Suppressor macrophage treated with lipopolysaccharide for 1 hour (primary cell): ENCODE measurements at regions not wholly inside any gene's neighbourhood (a gene's known extent, or its start where the extent isn't known, plus 50 kb on each side); places are given as distances from the start of the nearest gene placed in this dataset.

Experiments
- DNase-seq, 3 donors: peaks; one replicate each; pipeline ENCODE4 v3.0.0-alpha.2; 2020 to 2022

DNA sequence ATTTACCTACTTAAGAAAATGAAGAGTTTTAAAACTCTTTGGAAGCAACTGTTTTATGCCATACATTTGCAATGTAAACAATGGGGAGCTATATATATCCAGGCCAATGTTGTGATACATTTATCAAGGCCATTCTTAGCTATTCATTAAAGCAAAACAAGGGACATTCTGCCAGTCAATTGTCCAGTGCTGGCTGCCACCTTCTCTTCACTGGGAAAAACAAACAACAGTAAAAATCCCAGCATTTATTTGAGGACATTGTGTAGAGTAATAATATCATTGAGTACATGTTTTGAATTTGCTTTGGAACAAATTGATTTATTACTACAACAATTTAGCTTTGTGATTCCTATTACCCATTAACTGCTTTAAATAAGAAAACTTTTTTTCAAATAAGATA, 1107.4 kb downstream of the DTWD2 start:
- no peak for DNase-seq

DNA sequence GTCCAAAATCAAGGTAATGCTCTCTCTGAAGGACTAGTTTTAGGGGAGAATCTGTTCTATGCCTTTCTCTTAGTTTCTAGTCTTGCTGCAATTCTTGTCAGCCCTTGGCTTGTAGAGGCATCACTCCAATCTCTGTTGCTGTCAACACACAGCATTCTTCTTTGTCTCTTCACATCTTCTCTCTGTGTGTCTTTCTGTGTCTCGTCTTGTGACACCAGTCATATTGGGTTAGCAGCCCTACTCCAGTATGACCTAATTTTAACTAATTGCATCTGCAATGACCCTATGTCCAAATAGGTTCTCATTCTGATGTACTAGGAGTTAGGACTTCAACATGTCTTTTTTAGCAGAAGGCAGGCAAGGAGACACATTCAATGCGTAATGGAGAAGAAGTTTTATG, 1110.6 kb downstream of the DTWD2 start:
- no peak for DNase-seq

DNA sequence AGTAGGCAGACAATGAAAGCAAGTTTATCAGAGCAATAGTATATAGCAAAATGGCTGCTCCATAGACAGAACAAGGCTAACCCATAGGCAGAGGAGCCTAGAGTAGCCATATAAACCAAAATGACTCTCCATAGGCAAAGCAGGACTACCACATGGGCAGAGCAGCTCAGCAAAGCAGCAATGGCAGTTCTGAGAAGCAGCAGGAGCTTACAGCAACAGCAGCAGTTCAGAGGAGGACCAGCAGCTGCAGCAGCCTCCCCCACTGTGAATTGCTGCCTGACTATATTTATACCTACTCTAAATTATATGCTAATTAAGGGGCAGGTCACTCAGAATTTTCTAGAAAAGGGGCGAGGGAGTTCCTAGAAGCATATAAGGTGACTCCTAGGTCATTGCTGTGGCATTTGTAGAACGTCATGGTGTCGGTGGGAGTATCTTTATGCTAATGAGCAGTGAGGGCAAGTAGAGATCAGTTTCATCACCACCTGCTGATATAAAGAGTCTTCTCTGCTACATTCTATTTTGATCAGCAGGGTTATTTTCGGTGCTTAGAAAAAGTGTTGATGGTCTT, 1115.5 kb downstream of the DTWD2 start:
- no peak for DNase-seq

DNA sequence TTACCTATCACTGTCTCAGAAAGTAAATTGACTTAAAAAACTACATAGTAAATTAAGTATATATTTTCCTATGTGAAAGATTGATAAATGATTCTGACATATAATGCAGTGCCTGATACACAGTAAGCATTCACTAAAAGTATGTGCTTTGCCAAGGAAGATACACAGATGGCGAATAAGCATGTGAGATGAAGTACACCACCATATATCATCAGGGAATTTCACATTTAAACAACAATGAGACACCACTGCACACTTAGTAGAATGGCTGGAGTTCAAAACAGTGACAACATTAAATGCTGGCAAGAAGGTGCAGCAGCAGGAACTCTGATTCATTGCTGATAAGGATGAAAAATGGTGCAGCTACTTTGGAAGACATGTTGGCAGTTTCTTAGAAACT, 1118.8 kb downstream of the DTWD2 start:
- DNase-seq: no peak

DNA sequence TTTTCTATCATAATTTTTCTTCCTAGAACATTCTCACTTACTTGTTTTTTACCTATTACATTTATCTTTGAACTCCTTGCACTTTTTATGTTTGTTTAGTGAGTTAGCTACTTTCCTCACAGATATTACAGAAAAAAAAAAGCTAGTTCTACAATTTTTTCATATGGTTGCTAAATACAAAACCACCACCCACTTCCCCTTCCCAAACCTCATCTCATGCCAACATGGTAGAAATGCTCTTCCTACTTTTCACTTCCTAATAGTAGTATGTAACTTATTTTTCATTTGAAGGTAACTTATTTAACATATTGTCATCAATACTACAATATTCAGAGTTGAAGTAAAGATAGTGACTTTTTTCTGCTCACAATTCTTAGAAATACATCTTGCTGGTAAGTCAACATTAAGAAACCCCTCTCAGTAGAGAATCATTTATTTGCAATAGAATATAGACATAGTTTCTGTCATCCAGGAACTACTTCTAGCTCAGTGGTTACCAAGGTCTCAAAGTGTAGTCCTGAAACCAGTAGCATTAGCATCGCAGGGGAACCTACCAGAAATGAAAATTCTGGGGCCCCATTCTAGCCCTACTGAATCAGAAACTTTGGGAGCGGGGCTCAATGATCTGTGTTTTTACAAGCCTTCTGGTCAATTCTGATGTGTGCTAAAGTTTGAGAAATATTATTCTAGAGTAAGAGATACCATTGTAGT, 1124.6 kb downstream of the DTWD2 start:
- DNase-seq: peak; percentile 57 to 71 (median 67)

DNA sequence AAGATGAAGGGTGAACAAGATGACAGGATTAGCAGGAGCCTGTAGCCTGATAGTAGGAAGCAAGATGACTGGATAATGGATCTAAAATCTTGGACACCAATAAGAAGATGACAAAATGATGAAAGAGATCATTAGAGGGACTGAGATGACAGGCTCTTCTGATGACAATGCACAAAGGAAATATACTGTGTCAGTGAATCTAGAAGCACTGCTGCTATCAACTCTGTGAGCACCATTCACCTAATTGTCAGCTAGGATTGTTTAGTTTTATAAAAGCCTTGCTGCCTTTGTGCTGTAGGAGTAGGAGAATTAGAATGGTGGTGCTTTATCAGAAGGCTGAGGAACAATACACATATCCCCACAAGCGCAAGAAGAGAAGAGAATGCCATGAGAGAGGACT, 1127.8 kb downstream of the DTWD2 start:
- DNase-seq: no peak

DNA sequence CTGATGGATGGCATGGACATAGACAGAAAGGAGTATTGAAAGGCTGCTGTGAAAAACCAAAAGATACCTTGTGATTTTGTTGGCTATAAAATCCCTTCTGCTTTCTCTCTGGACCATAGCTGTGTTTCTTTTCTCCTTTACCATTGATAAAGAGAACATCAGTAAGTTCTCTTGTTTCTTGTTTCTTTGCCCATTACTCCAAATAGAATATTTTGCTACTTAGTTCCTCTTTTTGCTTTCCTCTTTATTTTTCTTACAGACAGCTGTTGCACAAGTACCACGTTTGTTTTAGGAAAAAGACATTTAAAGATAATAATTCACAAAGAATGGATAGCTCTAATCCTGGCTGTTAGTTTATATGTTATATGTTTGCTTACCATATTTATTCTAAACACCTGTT, 1129.2 kb downstream of the DTWD2 start:
- peak; percentile 4 to 51 (median 49) for DNase-seq

DNA sequence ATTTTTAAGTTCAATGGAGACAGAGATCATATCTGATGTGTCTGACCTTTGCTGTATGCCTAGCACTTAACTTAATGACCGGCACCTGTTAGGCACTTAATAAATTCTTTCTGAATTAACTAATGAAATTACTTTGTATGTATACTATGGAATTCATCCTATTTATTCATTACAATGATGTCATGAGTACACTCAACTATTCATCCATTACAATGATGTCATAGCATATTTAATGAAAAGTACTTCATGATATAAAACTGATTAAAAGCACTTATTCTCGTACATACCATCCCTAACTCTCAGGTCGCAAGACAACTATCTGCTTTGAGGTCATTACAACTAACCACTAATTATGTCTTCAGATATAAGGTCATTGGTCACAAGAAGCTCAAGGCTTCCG, 1131.6 kb downstream of the DTWD2 start:
- no peak for DNase-seq

DNA sequence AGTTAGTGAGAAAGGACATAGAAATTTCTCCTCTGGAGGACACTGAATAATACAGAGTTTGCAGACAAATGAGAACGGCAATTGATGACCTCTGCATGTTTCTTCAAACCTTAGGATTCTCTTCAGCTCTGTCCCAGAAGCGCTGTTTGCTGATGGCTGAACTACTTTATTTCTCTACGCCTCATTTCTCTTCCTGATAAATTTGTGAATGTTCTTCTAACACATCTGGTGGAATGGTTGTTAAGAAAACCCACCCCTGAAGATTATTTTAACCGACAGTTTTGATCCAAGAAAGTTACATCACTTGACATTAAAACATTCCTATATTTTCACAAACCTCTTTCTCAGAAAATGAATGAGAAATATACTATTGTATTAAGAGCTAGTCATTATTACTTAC, 1150.6 kb downstream of the DTWD2 start:
- no peak for DNase-seq

DNA sequence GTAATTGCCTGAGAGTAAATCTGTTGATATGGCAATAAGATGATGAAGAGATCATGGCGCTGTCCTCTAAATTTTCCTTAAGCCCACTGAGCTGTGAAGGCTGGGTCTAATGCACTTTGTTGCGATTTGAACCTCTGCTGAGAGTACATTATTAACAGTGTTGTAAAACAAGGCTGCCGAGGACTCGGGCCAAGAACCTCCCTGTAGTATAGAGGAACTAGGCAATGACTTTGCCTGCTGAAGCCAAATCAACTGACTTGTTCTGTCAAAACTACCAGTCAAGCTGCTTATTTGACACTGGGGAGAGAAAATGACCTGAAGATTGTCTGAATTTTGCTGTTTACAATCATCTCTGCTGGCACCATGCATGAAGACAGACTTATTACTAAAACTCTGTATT, 1154.7 kb downstream of the DTWD2 start:
- DNase-seq: no peak

DNA sequence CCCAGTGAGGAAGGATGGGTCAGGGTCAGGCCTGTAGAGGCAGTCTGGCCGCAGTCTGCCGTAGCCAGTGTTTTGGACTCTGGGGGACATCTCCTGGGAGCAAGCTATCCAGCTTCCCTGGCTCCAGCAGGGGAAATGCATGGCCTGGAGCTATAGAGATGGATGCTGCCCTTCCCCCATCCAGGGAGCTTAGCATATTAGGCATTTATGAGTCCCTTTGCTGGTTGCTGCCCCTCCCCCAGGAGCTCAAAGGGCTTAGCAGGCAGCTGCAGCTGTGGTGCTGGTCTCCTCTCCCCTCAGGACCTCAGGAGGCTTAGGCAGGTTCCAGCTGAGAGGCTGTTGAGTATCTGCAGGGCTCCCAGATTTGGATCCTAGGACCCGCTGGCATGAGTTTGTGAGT, 1158.7 kb downstream of the DTWD2 start:
- no peak for DNase-seq

DNA sequence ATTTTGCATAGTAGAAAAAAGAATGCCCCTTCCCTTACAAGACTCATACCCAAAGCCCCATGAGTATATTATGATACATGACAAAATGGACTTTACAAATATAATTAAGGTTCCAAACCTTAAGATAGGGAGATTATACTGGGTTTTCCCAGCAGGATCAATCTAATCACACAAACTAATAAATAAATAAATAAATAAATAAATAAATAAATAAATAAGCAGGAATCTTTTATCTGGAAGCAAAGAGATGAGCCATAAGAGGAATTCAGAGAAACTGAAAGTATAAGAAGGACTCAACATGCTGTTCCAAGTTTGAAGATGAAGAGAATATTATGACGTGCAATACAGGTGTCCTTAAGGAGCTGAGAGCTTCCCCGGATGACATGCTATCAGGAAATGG, 1174.5 kb downstream of the DTWD2 start:
- DNase-seq: no peak

DNA sequence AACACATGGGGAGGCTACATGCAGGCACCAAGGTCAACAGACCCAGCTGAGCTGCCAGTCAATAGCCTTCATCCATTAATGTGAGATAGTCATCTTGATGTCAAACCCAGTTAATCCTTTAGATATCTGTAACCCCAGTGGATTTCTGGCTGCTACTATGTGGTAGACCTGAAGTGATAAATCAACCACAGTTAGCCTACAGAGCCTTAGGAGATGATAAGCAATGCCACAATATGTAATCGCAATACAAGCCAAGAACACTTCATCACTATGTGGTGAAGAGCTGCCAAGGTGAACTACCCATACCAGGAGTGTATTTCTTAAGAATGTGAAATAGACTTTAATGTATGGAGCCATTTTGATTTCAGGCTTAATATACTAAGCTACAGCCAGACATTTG, 1175.5 kb downstream of the DTWD2 start:
- no peak for DNase-seq

DNA sequence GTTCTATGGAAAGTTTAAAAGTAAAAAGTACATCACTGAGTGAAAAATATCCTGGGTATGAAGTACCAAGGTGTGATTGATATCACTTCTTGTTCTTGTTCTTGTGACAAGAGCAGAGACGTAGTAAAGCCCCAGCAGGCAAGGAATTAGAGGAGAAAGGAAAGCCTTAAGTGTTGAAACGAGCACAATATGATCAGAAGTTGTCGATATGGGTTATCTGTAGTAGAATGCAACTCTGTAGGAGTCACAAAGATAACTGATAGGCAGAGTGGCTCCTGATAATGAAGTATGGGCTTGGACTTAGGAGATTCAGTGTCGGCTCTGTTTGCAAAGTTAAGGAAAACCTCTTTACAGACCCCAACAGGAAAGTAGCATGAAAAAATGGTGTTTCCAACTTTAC, 1179.1 kb downstream of the DTWD2 start:
- DNase-seq: no peak

DNA sequence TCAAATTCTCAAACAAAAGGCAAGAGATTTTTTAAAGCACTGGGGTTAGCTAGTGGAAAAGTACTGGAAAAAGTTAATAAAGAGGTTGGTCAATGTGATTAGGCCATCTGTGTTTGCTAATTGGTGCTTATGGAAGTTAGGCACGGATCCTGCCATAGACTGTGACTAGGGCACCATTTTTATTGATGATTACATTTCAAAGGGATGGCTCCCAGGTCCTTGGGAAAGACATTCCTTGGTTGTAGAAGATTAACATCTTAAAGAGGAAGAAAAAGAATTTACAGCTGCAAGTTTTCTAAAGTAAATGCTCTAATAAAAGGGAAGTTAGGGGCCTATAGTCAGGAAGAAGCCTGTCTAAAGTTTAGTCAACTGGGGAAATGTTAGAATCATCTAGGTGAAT, 1183.3 kb downstream of the DTWD2 start:
- DNase-seq: no peak

DNA sequence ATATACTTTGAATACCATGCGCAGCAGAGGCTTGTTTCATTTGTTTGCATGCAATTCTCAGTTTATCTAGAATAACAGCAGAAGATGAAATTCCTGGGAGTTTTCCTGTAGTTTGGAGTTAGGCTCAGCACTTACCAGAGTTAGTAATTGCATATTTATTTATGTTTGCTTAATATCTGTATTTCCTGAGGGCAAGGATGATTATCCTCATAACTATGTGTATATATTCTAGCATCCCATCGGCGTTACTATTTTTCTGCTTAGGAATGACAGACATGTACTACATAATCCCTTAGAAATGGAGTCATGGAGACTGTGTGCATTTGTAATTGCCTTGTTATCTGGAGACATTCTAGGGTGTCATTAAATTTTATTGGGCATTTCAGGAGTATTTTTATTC, 1184.8 kb downstream of the DTWD2 start:
- no peak for DNase-seq

DNA sequence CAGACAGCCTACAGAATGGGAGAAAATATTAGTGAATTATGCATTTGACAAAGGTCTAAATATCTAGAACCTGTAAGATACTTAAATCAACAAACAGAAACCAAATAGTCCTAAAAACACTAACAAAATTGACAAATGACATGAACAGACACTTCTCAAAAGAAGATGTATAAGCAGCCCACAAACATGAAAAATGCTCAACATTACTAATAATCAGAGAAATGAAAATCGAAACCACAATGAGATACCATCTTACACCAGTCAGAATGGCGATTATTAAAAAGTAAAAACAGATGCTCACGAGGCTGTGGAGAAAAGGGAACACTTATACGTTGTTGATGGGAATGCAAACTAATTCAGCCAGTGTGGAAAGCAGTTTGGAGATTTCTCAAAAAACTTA, 1186.8 kb downstream of the DTWD2 start:
- no peak for DNase-seq

DNA sequence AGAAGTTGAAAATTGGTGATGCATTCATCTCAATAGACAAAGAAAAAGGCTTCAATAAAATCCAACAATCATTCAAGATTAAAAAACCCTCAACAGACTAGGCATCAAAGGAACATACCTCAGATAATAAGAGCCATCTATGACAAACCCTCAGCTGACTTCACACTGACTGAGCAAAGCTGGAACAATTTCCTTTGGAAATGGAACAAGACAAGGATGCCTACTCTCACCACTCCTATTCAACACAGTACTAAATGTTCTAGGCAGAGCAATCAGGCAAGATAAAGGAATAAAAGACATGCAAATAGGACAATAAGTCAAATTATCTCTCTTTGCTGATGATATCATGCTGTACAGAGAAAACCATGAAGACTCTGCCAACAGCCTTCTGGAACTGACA, 1188.1 kb downstream of the DTWD2 start:
- no peak for DNase-seq

DNA sequence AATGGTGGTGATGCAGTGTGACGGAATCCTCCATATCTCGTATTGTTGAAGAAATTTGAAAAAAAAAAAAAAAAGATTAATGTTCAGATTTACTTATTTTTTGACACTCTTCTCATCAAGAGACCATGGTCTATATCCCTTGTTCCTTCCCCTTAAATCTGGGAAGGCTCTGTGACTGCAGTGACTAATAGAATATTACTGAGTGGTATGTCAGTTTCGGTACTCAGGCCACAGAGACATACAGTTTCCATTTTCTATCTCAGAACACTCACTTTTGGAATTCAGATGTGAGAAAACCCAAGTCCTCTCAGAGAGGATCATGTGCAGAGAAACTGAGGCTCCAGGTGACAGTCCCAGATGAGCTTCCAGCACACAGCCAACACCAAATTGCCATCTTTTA, 1193.5 kb downstream of the DTWD2 start:
- DNase-seq: no peak

DNA sequence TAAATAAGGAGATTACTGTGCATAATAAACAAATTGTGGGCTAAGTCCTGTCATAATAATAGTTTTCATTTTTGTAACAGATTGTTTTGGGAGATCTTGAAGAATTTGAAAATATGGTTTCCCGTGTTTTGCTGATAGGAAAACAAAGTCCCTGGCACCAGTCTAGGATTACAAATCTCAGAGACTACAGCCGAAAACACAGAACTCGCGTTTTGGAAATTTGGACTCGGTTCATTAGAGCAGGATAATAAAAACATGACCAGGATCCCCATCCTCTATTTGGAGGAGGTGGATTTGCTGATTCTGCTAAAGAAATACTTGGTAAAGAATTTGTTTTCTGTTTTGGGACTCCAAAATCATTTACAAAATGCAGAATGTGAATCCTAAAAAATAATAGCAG, 1194.4 kb downstream of the DTWD2 start:
- DNase-seq: no peak

DNA sequence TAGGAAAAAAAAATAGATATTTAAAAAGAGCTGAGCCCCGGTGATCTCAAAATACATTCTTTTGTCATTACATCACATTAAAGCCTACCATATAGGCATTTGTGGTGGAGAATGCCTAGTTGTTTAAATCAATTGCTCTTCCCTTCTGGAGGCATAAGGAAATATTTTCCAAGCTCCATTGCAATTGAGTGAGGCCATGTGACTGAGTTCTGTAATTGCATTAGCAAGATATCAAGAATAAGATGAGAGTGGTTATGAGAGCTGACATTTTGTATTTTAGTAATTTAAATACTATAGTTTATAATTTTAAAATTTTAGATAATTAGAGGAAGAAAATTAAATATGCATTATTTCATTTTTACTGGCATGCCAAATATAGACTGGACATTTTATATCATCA, 1195.9 kb downstream of the DTWD2 start:
- no peak for DNase-seq

DNA sequence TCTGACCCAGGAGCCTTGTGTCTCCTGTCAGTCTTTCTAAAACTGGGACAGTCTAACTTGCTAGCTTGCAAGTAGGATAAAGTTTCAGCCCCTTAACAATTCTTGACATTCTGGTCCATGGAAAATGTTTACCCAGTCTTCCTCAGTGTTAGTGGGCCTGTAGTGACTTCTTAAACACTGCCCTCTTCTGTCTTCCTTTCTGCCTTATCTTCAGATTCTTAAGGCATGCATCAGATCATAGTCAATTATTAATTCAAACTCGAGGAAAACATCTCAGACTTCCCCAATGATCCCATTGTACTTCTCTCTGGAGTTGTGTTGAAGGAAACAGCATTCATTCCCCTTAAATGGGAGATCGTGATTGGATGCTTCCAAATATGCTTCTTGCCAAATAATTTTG, 1199.8 kb downstream of the DTWD2 start:
- DNase-seq: no peak

DNA sequence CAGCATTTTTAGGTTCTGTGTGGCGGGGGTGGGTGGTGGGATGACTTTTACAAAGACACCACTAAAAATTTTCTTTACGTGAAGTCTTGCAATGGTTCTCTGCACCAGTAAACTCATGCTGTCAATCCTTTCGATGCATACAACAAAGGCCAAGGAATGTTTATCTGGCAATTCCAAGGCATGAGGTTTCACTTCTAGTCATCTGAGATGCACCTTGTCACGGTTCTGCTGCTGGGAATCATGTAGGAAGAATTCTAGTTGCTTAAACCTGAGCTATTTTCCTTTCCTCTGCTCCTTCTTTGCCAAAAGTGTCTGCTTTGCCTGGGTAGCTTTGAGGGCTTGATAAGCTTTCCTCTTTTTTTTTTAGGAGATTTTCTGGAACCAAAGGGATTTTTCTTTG, 1204.5 kb upstream of the SEMA6A start:
- DNase-seq: no peak

DNA sequence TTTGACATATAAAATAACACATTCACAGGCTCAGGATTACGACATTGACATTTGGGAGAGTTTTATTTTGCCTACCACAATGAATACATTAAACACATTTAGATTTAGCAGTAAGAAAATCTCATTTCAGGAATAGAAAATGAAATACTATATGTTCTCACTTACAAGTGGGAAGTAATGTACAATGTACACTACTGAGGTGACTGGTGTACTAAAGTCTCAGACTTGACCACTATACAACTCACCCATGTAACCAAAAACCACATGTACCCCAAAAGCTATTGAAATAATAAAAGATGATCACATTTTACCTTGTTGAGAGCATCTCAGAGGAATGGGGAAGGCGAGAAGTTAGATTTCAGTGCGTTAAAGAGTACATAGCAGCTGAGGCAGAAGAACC, 1202.4 kb upstream of the SEMA6A start:
- no peak for DNase-seq

DNA sequence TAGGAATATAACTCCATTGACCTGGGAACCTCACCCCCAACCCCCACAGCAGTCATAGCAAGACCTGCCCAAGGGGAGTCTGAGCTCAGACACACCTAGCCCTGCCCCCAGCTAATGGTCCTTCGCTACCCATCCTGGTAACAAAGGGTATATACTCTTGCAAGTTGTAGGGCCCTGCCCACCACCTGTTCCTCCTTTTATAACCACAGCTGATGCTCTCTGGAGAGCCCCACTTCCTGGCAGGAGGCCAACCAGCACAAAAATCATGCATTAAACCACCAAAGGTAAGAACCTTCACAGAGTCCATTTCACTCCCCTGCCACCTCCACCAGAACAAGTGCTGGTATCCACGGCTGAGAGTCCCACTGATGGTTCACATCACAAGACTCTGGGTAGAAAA, 1195.3 kb upstream of the SEMA6A start:
- DNase-seq: no peak
